HG03039 (cell line): ENCODE measurements at regions not wholly inside any gene's neighbourhood (a gene's known extent, or its start where the extent isn't known, plus 50 kb on each side); places are given as distances from the start of the nearest gene placed in this dataset.
"Not testable (repeated sequence)": the region's sequence is repeated elsewhere in the genome, so short reads cannot be mapped to it uniquely, and the experiment has no call there.

Experiments
- ATAC-seq: cut with Tn5 transposase; IDR thresholded peaks from one replicate; pipeline ENCODE4 v1.9.1; 2021; ENCODE audit warnings: mild to moderate bottlenecking, moderate library complexity; ENCODE audit not compliant: unreplicated experiment

DNA sequence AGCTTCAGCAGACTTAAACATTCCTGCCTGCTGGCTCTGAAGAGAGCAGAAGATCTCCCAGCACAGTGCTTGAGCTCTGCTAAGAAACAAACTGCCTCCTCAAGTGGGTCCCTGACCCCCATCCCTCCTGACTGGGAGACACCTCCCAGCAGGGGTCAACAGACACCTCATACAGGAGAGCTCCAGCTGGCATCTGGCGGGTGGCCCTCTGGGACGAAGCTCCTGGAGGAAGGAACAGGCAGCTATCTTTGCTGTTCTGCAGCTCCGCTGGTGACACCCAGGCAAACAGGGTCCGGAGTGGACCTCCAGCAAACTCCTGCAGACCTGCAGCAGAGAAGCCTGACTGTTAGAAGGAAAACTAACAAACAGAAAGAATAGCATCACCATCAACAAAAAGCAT lies 139.3 kb downstream of the ATXN7L3B start:
- ATAC-seq = not testable (repeated sequence)

DNA sequence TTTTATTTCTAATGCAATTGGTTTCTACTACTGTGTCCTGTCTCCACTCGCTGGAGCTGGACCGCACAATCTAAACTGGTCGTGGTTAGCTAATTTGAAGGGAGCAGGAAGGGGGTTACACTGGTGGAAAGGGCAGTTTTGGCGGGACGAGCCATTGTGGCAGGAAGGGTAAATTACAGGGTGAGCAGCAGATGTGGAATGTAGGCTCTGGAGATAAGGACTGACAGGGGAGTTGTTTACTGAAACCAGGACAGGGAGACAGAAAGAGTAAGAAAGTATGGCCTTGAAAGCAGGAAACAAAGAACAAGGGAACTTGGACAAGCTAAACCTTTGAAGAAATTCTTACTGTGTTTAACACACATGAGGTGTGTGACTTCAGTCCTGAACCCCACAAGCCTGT lies 147.8 kb downstream of the ATXN7L3B start:
- ATAC-seq = no peak

DNA sequence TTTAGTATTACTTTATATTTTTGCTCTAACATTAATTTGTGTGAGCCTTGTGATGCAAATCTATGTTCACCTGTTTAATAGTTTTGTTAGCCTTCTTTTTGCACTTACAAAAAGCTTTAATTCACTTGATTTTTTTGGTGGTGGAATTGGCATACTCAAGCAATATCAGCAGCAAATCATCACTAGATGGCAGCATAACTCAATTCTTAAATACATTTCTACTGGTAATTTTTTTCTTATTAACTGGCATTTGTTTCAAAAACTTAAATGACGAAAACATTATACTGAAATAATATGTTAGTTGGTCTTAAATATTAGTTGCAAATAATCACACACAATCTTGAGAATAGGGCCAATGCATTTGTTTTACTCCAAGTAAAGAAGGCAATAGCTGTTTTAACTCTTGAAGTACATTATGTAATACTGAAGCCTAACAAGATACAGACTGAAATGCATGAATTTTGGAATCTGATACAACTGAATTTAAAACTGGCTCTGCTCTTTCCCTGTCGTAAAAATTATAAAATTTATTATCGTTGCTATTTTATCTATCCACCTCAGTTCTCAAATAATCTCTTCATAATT lies 151.5 kb downstream of the ATXN7L3B start:
- ATAC-seq = peak; percentile 53

DNA sequence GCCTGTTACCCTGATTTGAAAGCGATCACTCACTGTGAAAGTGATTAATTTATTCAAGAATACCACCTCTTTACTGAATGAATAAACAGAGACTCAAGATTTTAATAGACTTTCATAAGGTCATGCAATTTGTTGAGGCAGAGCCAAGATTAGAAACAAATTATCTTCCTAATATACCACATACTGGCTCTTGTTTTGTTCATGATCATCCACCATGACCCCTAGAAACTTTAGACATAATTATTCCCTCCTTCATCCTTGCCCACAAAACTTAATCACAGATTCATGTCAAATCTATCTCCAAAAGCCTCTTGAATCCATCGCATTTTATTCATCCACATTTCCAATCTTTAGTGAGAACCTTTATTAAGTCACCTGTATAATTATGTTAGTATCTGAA lies 152.3 kb downstream of the ATXN7L3B start:
- no peak for ATAC-seq

GRCh38 chr12:74719447-74719846 lies 181.8 kb downstream of the ATXN7L3B start:
- ATAC-seq = no peak

DNA sequence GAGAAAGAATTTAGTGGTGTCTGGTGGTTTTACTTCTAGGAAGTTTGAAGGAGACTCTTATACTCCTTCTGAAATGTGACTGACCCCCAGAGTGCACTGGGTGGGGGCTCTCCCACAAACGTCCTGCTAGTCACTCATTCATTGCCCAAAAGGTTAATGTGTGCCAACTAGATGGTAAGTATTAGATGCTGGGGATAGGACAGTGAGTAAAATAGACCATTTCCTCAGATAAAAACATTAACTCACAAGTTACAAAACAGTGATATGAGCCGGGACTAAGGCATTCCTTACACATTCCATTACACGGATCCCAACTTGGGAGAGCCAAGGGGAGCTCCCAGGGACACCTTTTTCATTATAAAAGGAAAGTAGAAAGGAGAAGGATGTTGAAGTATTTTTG lies 185.1 kb downstream of the ATXN7L3B start:
- ATAC-seq = no peak

DNA sequence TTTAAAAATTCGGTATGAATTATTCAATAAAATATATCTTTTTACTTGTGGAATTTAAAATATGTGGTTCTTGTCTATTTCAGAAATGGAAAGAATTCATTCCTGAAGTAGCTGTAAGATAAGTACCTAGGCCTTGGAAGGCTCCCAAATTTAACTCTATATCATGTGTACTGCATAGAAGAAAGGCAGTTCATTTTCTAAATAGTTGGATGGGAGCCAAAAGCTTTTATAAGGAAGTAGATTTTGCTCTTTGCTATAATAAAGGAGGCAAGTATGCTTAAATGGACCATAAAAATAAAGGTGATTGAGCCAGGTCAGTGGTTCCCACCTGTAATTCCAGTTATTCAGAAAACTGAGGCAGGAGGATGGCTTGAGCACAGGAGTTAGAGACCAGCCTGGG lies 187.5 kb downstream of the ATXN7L3B start:
- no peak for ATAC-seq

- ATAC-seq = no peak
Measured at GRCh38 chr12:74728006-74728405, 190.4 kb downstream of the ATXN7L3B start.

DNA sequence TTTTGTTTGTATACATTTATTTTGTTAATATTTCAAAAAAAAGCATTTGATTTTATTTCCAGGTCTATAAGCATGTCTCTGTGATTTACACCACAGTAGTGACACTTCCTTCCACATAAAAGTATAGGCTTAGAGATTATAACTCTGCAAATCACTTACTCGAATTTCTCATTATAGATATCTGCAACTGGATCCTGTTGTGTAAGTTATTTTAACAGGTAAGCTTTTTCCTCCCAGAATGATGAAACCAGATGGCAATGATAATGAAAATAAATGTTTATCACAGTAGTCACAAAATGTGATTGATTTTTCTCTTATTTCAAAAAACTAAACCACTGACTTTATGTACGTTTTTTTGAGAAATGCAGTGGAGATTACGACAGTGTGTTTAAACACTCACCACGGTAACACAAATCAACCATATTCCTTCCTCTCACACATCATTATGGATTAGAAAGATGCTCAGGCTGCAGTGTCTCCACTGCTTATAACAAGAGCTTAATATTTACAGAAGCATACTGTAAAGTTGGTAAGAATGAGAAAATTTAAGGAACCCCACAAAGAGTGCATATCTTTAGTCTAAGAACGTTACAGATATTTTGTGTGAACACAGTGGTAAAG lies 194.6 kb downstream of the ATXN7L3B start:
- no peak for ATAC-seq

- ATAC-seq = no peak
Measured at GRCh38 chr12:74732826-74733225, 195.2 kb downstream of the ATXN7L3B start.

- no peak for ATAC-seq
Measured at GRCh38 chr12:74741112-74741511, 203.5 kb downstream of the ATXN7L3B start.

GRCh38 chr12:74747305-74747704 lies 209.7 kb downstream of the ATXN7L3B start:
- no peak for ATAC-seq

GRCh38 chr12:74751441-74751840 lies 213.8 kb downstream of the ATXN7L3B start:
- ATAC-seq = no peak

DNA sequence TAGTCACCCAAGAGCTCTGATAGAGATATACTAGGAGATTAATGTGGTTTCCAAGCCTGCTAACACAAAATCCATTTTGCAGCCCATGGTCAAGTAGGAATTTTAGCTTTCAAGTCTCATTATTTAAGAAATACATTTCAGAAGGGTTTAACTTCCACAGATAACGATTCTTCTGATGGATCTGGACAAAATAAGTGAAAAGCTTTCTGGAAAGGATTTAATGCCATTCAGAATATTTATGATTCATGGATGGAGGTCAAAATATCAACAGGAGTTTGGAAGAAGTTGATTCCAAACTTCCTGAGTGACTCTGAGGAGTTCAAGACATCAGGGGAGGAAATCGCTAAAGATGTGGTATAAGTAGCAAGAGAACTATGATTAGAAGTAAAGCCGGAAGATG lies 214.6 kb downstream of the ATXN7L3B start:
- ATAC-seq = no peak

DNA sequence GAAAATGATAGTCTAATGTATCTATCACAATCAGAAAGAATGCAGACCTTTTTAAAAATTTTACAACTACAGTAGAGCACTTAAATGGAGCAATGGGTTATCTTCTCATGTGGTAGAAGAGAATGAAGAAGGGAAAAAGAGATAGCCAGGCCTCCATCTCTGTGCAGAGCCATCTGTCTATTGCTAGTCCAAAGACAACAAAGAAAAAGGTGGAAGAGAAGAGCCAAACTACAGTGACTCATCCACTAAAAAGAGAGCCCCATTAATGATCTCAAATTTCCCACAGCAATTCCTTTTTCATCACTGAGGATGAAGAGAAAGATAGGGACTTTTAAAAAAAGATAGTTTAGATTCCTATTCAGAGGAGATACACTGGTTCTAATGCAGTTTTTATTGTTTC lies 232.9 kb downstream of the ATXN7L3B start:
- no peak for ATAC-seq

GRCh38 chr12:74775276-74775675 lies 237.6 kb downstream of the ATXN7L3B start:
- no peak for ATAC-seq

- no peak for ATAC-seq
Measured at GRCh38 chr12:74776378-74776777, 238.7 kb downstream of the ATXN7L3B start.

GRCh38 chr12:74780182-74780849 lies 242.7 kb downstream of the ATXN7L3B start:
- no peak for ATAC-seq

DNA sequence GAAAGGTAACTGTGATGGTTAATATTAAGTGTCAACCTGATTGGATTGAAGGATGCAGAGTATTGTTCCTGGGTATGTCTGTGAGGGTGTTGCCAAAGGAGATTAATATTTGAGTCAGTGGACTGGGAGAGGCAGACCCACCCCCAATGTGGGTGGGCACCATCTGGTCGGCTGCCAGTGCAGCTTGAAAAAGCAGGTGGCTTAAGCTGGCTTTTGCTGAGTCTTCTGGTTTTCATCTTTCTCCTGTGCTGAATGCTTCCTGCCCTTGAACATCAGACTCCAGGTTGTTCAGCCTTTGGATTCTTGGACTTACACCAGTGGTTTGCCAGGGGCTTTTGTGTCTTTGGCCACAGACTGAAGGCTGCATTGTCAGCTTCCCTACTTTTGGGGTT lies 243.2 kb downstream of the ATXN7L3B start:
- ATAC-seq = not testable (repeated sequence)

- no peak for ATAC-seq
Measured at GRCh38 chr12:74781991-74782485, 244.4 kb downstream of the ATXN7L3B start.

GRCh38 chr12:74790931-74791330 lies 253.3 kb downstream of the ATXN7L3B start:
- ATAC-seq = no peak

DNA sequence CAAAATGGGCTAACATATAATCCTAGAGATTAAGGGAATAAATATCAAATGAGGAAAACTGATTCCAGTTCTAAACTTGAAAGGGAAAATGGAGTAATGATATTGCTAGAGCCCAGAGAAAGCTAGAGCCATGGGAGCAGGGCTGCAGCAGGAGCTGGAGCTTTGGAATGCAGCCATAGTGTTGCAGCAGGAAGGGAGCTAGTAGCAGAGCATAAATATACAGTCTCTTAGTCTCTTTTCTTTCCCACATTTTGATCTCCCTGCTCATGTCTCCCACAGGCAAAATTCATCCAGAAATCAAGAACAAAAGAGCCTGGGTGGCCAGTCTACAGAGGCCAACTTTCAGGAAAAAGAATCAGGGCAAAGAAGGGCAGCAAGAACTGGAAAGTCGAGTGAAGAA lies 253.7 kb downstream of the ATXN7L3B start:
- no peak for ATAC-seq
